ENCODE measurements at regions not wholly inside any gene's neighbourhood (a gene's known extent, or its start where the extent isn't known, plus 50 kb on each side); places are given as distances from the start of the nearest gene placed in this dataset.

DNA sequence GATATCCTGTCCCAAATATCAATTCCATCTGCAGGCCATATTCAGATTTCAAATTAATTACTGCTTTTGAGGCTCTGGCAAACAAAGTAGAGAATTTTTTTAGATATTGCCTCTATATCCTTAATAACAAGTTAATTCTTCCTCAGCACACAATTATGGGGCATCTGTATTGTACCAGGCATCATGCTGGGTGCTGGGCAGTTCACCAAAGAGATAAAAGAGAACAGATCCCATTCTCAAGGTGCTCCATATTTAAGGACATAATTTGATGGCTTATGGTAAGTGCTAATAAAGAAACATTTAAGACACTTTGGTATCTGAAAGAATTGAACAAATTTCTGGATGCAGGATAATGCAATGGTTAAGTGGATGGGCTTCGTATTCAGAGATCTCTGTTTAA lies 65.8 kb downstream of the SPCS3 start:
- no peak overlapping the region for H4K91ac ChIP-seq (ENCODE audit: insufficient read length, low read depth, low read length)
- no peak overlapping the region for H3K14ac ChIP-seq (ENCODE audit: insufficient read depth, low read length)
- H2BK12ac ChIP-seq (ENCODE audit: insufficient read length, low read depth, low read length) = no peak overlapping the region
- H4K8ac ChIP-seq (replicated peaks; ENCODE audit: insufficient read length, low read depth, low read length) = no peak overlapping the region
- WGBS (ENCODE audit: extremely low coverage, insufficient read length, low lambda C conversion rate) = no CpG with 5 or more reads among the region's 1 CpG
- no peaks in the 10 kb centered on the region for H3K79me1 ChIP-seq (ENCODE audit: insufficient read depth, low read depth, low read length, poor library complexity, severe bottlenecking)
- H3K27ac ChIP-seq (ENCODE audit: insufficient read length, low read depth, low read length) = no peak overlapping the region
- H3K27me3 Mint-ChIP-seq (ENCODE audit: low read depth) = no peaks in the 10 kb centered on the region
- H3K9ac ChIP-seq (ENCODE audit: extremely low read depth, insufficient read length, low read length) = no peak overlapping the region
- no peak overlapping the region for H3K4me2 ChIP-seq (ENCODE audit: insufficient read depth, insufficient read length, low read length)
- H3K4me3 Mint-ChIP-seq = no peak overlapping the region
- H3K4ac ChIP-seq (ENCODE audit: low read depth, low read length) = no peak overlapping the region
- no peak overlapping the region for H2BK15ac ChIP-seq (ENCODE audit: low read depth, low read length)
- TF ChIP-seq, protein P1, sequence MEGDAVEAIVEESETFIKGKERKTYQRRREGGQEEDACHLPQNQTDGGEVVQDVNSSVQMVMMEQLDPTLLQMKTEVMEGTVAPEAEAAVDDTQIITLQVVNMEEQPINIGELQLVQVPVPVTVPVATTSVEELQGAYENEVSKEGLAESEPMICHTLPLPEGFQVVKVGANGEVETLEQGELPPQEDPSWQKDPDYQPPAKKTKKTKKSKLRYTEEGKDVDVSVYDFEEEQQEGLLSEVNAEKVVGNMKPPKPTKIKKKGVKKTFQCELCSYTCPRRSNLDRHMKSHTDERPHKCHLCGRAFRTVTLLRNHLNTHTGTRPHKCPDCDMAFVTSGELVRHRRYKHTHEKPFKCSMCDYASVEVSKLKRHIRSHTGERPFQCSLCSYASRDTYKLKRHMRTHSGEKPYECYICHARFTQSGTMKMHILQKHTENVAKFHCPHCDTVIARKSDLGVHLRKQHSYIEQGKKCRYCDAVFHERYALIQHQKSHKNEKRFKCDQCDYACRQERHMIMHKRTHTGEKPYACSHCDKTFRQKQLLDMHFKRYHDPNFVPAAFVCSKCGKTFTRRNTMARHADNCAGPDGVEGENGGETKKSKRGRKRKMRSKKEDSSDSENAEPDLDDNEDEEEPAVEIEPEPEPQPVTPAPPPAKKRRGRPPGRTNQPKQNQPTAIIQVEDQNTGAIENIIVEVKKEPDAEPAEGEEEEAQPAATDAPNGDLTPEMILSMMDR (conservative IDR thresholded peaks at IDR 0.05) = no peak
- no peak overlapping the region for H3T11ph ChIP-seq (ENCODE audit: low read length)
- H3K23ac ChIP-seq (ENCODE audit: insufficient read length, low read depth, low read length) = no peak overlapping the region
- no peak overlapping the region for H4K5ac ChIP-seq (ENCODE audit: insufficient read length, low read depth, low read length)
- H3K36me3 Mint-ChIP-seq (ENCODE audit: insufficient read depth in 1 of 3, low read depth in 3 of 3) = no peaks in the 10 kb centered on the region
- no peaks in the 10 kb centered on the region for H4K20me1 ChIP-seq (ENCODE audit: control insufficient read depth, insufficient read depth, insufficient read length)
- no peaks in the 10 kb centered on the region for H3K27me3 ChIP-seq (ENCODE audit: insufficient read depth, low read length)
- no peaks in the 10 kb centered on the region; a peak in 2 of 5 replicates for H3K9me3 Mint-ChIP-seq
- H2AFZ ChIP-seq (ENCODE audit: low read length) = no peak overlapping the region
- no peak overlapping the region for H2BK20ac ChIP-seq (ENCODE audit: low read depth, low read length, poor library complexity, severe bottlenecking)
- H2BK120ac ChIP-seq (ENCODE audit: low read depth, low read length, poor library complexity, severe bottlenecking) = no peak overlapping the region
- no peaks in the 10 kb centered on the region for H3K4me1 Mint-ChIP-seq
- no peak overlapping the region for H2AK5ac ChIP-seq (ENCODE audit: insufficient read length, low read length)
- H3K23me2 ChIP-seq (ENCODE audit: insufficient read length, low read depth, low read length, poor library complexity, severe bottlenecking) = no peaks in the 10 kb centered on the region
- H3K4me1 ChIP-seq (ENCODE audit: insufficient read depth, low read length) = no peaks in the 10 kb centered on the region
- H3K9me3 ChIP-seq (ENCODE audit: control insufficient read depth, low read depth, low read length) = no peaks in the 10 kb centered on the region
- H3K18ac ChIP-seq (ENCODE audit: insufficient read length, low read depth, low read length) = no peak overlapping the region
- DNase-seq = no peak
- no peaks in the 10 kb centered on the region for H3K79me2 ChIP-seq (ENCODE audit: insufficient read depth, low read length)
- no peak overlapping the region for H2BK5ac ChIP-seq (ENCODE audit: insufficient read length, low read length)
- no peak overlapping the region for H3K56ac ChIP-seq (ENCODE audit: insufficient read length, low read depth, low read length)
- no peak overlapping the region for H3K27ac Mint-ChIP-seq
